ENCODE measurements at regions not wholly inside any gene's neighbourhood (a gene's known extent, or its start where the extent isn't known, plus 50 kb on each side); places are given as distances from the start of the nearest gene placed in this dataset.

DNA sequence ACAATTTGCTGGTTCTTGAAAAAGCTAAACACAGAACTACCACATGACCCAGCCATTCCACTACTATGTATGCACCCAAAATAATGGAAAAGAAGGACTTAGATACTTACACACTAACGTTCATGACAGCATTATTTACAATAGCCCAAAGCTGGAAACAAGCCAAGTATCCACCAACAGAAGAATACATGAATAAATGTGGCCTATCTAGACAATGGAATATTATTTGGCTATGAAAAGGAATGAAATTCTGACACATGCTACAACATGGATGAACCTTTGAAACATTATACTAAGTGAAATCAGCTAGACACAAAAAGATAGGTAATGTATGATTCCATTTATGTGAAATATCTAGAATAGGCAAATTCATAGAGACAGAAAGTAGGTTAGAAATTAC lies 67.4 kb upstream of the EXOC4 start:
- Histone ChIP-seq H3K79me2 (ENCODE audit: low read depth) (no peaks in the 10 kb centered on the region), H3K9ac (no peak overlapping the region), H3K4me3 (no peak overlapping the region), H3K36me3 (no peaks in the 10 kb centered on the region), H3K4me1 (no peaks in the 10 kb centered on the region), H3K27ac (no peak overlapping the region), H3K27me3 (no peaks in the 10 kb centered on the region), H3K4me2 (no peak overlapping the region), H2AFZ (replicated peaks) (no peak overlapping the region), H4K20me1 (ENCODE audit: low read depth) (no peaks in the 10 kb centered on the region), H3F3A (ENCODE audit: low read depth) (no peaks in the 10 kb centered on the region), H3K9me3 (ENCODE audit: low read depth) (no peaks in the 10 kb centered on the region)
- Mint-ChIP-seq H3K4me1 (peaks cover 3% of the 10 kb centered on the region), H3K27ac (no peak overlapping the region), H3K4me3 (no peak overlapping the region), H3K9me3 (no peaks in the 10 kb centered on the region), H3K27me3 (ENCODE audit: insufficient read depth, low read depth) (no peaks in the 10 kb centered on the region), H3K36me3 (no peaks in the 10 kb centered on the region)
- TF ChIP-seq EZH2phosphoT487 (IDR thresholded peaks at IDR 0.05) = no peak
- no peak for TF ChIP-seq EZH2 (IDR thresholded peaks at IDR 0.05)
- TF ChIP-seq, protein P1, sequence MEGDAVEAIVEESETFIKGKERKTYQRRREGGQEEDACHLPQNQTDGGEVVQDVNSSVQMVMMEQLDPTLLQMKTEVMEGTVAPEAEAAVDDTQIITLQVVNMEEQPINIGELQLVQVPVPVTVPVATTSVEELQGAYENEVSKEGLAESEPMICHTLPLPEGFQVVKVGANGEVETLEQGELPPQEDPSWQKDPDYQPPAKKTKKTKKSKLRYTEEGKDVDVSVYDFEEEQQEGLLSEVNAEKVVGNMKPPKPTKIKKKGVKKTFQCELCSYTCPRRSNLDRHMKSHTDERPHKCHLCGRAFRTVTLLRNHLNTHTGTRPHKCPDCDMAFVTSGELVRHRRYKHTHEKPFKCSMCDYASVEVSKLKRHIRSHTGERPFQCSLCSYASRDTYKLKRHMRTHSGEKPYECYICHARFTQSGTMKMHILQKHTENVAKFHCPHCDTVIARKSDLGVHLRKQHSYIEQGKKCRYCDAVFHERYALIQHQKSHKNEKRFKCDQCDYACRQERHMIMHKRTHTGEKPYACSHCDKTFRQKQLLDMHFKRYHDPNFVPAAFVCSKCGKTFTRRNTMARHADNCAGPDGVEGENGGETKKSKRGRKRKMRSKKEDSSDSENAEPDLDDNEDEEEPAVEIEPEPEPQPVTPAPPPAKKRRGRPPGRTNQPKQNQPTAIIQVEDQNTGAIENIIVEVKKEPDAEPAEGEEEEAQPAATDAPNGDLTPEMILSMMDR (IDR thresholded peaks at IDR 0.05) = no peak
- no peak for DNase-seq (ENCODE audit: low spot score)

DNA sequence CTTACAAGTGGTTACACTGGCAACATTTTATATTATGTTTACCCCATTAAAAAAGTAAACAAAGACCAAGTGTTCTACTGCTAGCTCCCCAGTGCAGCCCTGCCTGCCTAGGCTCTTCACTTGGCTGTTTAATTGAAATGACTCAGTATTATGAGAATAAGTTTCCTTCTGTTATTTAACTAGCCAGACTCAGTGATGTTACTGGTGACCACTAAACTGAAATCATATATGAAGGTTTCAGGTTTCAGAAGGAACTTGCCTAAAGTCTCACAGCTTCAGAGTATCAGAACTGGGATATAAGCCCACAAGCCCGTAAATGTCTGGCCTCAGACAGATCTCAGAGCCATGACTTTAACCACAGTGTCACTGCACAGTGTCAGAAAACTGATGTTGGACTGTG lies 66.8 kb upstream of the EXOC4 start:
- Histone ChIP-seq H2AFZ (replicated peaks) (no peak overlapping the region), H3K4me1 (no peaks in the 10 kb centered on the region), H4K20me1 (ENCODE audit: low read depth) (no peaks in the 10 kb centered on the region), H3K4me2 (no peak overlapping the region), H3K4me3 (no peak overlapping the region), H3K27ac (no peak overlapping the region), H3K9me3 (ENCODE audit: low read depth) (no peaks in the 10 kb centered on the region), H3F3A (ENCODE audit: low read depth) (no peaks in the 10 kb centered on the region), H3K79me2 (ENCODE audit: low read depth) (no peaks in the 10 kb centered on the region), H3K27me3 (no peaks in the 10 kb centered on the region), H3K9ac (no peak overlapping the region), H3K36me3 (no peaks in the 10 kb centered on the region)
- TF ChIP-seq, protein P1 (IDR thresholded peaks at IDR 0.05) = no peak
- TF ChIP-seq EZH2phosphoT487 (IDR thresholded peaks at IDR 0.05) = no peak
- no peak for TF ChIP-seq EZH2 (IDR thresholded peaks at IDR 0.05)
- Mint-ChIP-seq H3K9me3 (no peaks in the 10 kb centered on the region), H3K27me3 (ENCODE audit: insufficient read depth, low read depth) (no peaks in the 10 kb centered on the region), H3K4me1 (peaks cover 3% of the 10 kb centered on the region), H3K36me3 (no peaks in the 10 kb centered on the region), H3K27ac (no peak overlapping the region), H3K4me3 (no peak overlapping the region)
- no peak for DNase-seq (ENCODE audit: low spot score)

DNA sequence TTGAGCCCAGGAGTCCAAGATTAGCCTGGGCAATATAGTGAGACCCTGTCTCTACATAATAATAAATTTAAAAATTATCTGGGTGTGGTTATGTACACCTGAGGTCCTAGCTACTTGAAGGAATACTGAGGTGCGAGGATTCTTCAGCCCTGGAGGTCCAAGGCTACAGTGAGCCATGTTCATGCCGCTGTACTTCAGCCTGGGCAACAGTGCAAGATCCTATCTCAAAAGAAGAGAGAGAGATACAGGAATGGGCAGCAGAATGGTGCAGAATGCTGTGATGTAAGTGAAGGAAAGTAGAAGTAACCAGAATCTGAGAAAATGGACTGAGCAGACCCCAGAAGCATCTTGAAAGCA lies 62.7 kb upstream of the EXOC4 start:
- no peaks in the 10 kb centered on the region for H3K4me1 ChIP-seq
- H3F3A ChIP-seq (ENCODE audit: low read depth) = no peaks in the 10 kb centered on the region
- H3K36me3 ChIP-seq = no peaks in the 10 kb centered on the region
- Mint-ChIP-seq H3K4me3 (no peak overlapping the region), H3K27ac (no peak overlapping the region), H3K9me3 (no peaks in the 10 kb centered on the region), H3K27me3 (ENCODE audit: insufficient read depth, low read depth) (peaks cover 2% of the 10 kb centered on the region), H3K4me1 (peaks cover 3% of the 10 kb centered on the region), H3K36me3 (no peaks in the 10 kb centered on the region)
- no peak overlapping the region for H2AFZ ChIP-seq (replicated peaks)
- H3K9me3 ChIP-seq (ENCODE audit: low read depth) = no peaks in the 10 kb centered on the region
- no peak overlapping the region for H3K4me2 ChIP-seq
- H4K20me1 ChIP-seq (ENCODE audit: low read depth) = no peaks in the 10 kb centered on the region
- H3K27me3 ChIP-seq = no peaks in the 10 kb centered on the region
- H3K9ac ChIP-seq = no peak overlapping the region
- no peaks in the 10 kb centered on the region for H3K79me2 ChIP-seq (ENCODE audit: low read depth)
- H3K27ac ChIP-seq = no peak overlapping the region
- TF ChIP-seq EZH2phosphoT487 (IDR thresholded peaks at IDR 0.05) = no peak
- TF ChIP-seq, protein P1 (IDR thresholded peaks at IDR 0.05) = no peak
- TF ChIP-seq EZH2 (IDR thresholded peaks at IDR 0.05) = no peak
- H3K4me3 ChIP-seq = no peak overlapping the region
- DNase-seq (ENCODE audit: low spot score) = no peak

DNA sequence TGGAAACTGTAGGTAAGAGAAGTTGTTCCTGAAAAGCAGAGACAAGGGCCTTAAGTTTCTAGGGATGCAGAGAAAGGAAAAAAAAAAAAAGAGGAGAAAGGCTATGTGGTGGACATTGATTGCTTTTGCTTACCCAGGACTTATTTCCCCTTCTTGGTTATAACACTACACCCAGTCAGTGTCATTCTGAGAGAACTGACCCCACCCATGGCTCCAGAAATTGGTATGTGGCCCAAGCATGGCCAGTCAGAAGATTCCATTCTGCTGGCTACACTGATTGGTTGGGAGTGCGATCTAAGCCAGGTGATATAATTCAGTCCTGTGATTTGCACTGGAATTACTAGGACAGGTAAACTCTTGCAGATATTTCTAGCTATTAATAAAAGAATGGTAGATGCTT lies 62.2 kb upstream of the EXOC4 start:
- Histone ChIP-seq H3K36me3 (no peaks in the 10 kb centered on the region), H3K27ac (no peak overlapping the region), H3F3A (ENCODE audit: low read depth) (no peaks in the 10 kb centered on the region), H3K4me2 (no peak overlapping the region), H3K4me1 (no peaks in the 10 kb centered on the region), H4K20me1 (ENCODE audit: low read depth) (no peaks in the 10 kb centered on the region), H2AFZ (replicated peaks) (no peak overlapping the region), H3K9ac (no peak overlapping the region), H3K9me3 (ENCODE audit: low read depth) (no peaks in the 10 kb centered on the region), H3K4me3 (no peak overlapping the region), H3K79me2 (ENCODE audit: low read depth) (no peaks in the 10 kb centered on the region), H3K27me3 (no peaks in the 10 kb centered on the region)
- TF ChIP-seq EZH2phosphoT487 (IDR thresholded peaks at IDR 0.05) = no peak
- TF ChIP-seq, protein P1 (IDR thresholded peaks at IDR 0.05) = no peak
- no peak for TF ChIP-seq EZH2 (IDR thresholded peaks at IDR 0.05)
- Mint-ChIP-seq H3K27me3 (ENCODE audit: insufficient read depth, low read depth) (peaks cover 2% of the 10 kb centered on the region), H3K9me3 (no peaks in the 10 kb centered on the region), H3K4me3 (no peak overlapping the region), H3K27ac (no peak overlapping the region), H3K36me3 (no peaks in the 10 kb centered on the region), H3K4me1 (peaks cover 3% of the 10 kb centered on the region)
- no peak for DNase-seq (ENCODE audit: low spot score)

Data from neural progenitor cell (in vitro differentiated cells).